HG03064 (cell line): ENCODE measurements at regions not wholly inside any gene's neighbourhood (a gene's known extent, or its start where the extent isn't known, plus 50 kb on each side); places are given as distances from the start of the nearest gene placed in this dataset.
"Not testable (repeated sequence)": the region's sequence is repeated elsewhere in the genome, so short reads cannot be mapped to it uniquely, and the experiment has no call there.

ENCODE experiments used
- ATAC-seq: cut with Tn5 transposase; IDR thresholded peaks from one replicate; pipeline ENCODE4 v1.9.1; 2021; ENCODE audit warnings: low read depth; ENCODE audit not compliant: unreplicated experiment

DNA sequence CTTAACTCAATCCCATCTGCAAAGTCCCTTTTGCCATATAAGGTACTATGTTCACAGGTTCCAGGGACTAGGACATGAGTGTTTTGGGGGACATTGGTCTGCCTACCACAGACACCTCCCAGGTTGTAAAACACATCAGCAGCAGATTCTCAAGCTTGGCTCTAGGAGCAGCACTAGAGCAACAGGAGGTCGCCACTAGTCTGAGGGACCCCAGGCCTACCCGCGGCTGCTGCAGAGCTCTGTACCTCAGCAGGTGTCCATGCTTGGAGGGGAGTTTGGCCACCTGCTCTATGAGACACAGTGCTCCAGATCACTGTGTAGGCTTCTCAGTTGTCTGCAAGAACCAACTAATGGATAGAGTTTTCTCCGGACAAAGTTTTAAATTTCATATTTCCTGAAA is 262.2 kb upstream of the ARRDC3 start:
- no peak for ATAC-seq

DNA sequence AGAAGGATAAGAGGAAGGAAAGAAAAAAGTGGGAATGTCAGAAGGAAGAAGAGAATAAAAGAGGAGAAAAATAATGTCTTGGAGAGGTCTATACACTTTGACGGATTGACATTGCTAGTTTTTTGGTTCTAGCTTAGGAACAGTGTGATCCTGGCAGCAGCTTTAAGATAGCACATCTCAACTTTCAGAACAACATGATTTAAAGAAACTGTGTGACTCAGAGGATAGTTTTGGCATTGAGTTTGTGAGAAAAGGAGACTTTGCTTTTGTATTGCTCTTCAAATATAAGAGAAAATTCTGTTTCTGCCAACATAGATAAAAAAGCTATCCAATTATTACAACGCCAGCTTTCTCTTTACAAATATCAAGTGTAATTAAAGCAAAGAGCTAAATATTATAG is 260.7 kb upstream of the ARRDC3 start:
- ATAC-seq, result no peak

DNA sequence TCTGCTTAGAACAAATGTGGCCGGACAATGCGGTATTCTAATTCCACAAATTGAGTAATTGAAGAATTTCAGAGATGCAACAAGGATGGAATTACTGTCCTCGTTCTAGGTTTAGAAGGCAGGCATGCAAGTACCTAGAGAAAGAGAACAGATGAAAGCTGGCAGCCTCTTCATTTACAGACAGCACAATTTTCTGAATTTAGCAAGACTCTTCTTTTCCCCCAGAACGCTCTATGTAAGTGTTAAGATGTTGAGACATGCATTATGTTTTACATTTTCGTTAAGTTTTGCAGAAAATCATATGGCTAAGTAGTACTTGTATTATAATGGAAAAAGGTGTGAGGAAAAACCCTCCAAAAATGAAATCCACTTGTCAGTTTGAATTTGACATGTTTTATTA is 259.5 kb upstream of the ARRDC3 start:
- no peak for ATAC-seq

DNA sequence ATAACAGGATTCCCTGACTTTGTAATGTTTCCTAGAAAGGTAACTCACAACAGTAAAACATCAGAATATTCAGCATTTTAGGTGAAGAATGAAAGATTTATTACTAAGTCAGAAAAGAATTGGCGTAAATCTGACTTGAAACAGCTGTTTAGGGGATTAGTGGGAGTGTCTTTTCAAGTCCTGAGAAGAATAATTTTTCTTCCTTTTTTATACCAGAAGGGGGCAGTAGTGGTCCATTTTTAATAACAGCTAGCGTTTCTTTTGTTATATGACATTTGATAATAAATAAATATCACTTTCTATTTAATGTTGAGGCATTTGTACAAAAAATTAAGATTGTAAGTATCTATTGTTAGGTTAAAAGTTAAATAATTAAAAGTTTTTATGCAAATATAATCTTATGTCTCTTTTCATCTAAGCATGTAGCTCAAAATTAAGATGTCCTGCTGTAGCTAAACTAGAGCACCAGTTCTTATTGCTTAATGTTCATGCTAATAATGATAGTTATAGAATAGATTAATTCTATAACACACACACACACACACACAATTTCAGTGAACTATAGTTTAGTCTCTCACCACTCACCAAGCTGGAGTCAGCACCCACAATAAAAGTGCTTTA is 258.7 kb upstream of the ARRDC3 start:
- peak; percentile 64 for ATAC-seq

DNA sequence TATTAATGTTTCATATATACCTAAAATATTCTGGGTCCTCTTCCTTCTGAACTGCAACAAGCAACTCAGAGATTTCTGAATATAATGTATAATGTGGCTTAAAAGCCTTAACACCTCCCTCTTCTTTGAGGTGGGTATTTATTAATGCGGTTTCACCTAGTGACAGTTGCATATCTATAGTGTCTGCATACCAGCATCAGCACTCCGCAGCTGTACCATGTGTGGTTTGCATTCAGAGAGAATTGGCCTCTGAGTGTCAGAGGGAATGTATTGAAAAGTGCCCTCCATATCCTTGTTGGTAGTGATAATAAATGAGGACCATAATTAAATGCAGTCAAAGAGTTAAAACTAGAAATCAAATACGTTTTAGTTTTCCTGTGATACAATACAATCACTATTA is 256.6 kb upstream of the ARRDC3 start:
- no peak for ATAC-seq

DNA sequence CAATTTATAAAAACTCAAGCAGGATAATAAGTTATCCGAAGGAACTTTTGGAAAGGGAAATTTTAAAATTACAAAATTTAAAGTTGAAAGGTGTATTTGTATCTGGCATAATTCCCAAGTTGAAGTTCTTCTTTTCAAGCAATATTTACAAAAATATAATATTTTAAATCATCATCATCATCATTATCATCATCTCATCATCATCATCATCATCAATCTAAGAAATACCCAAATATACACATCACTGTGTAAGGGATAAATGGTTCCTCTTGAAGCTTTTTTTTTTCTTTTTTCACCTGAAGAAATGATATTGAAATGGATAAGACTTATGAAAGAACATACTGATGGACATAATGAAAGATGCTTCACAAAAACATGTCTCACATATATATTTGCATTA is 254.9 kb upstream of the ARRDC3 start:
- no peak for ATAC-seq

DNA sequence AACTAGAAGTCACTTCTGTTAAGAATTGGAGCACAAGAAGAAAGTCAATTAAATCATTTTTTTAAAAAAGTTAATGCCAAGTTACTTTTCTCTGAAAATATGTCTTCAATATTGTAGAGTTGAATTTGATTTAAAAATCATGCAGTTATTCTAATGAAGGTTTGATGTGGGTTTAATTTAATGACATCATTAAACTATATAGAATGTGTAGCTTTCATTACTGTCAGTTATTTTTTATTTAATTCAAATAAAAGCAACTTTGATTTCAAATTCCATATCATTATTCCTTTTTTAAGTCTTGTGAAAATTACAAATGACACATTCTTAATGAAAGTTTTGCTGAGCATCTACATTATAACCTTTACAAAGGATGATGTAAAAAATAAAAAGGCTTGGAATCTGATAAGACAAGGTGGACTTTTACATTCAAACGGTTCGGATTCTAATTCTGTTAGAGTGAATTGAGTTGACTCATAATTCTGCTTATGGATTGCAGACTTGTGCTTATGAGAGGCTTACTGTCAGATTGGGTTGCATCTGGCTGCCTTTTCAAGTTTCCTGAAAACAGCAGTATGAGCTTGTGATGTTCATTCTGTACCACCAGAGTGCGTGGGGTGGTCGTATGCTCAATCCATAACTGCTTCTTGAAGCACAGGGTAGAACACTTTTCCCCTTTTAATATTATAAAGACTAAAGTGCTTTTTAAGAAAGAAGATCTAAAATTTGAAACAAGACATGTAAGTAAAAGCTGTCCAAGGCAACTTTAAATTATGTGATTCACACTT is 253.0 kb upstream of the ARRDC3 start:
- no peak for ATAC-seq

DNA sequence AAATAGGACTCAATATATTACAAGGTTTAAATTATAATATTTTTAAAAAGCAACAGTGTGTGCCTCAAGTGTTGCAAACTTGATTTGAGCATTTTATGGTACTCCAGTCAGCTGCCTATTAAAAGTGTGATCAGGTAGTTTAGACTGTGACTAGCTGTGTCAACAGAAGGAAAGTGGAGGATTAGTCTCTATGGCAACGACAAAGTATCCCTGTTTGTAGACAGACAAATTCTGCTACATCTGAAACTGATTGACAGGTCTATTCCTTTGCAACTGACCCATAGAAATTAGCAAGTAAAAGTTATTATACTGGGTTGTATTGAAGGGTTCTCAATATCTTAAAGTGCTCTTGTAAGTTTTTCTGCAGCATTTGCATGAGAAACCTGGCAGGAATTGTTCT is 249.8 kb upstream of the ARRDC3 start:
- ATAC-seq, result no peak

DNA sequence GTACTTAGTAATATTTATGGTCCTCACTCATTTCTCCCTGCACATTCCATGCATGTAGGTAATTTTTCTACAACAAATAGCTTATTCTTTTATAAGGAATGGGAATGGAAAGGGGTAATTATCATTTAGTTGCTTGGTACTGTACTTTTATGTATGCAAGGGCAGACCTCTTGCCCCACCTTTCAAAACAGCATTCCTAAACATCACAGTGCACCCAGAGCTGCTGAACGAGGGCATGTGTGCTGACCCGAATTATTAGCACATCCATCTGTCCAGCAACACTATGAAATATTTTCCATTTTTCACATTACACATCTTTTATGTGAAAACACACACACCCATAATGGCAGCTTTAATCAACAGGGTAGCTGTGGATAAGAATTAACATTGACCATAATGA is 228.6 kb upstream of the ARRDC3 start:
- ATAC-seq, result no peak

DNA sequence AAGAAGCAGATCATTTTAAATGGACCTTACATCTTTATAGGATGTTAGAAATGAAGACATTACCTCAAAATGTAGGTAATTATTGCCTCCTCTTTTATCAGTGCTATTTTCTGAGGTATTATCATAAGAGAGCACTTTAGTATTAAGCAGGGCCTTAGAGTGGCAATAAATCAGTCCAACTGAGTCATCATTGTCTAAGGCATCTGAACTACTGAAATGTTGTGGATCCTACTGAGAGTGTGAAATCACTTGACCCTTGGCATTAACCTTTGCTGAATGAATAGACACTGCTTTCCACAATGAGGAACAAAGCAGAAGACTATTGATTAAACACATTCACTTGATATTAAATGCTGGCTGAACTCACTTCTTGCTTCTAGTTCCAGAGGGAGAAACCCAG is 224.6 kb upstream of the ARRDC3 start:
- no peak for ATAC-seq

DNA sequence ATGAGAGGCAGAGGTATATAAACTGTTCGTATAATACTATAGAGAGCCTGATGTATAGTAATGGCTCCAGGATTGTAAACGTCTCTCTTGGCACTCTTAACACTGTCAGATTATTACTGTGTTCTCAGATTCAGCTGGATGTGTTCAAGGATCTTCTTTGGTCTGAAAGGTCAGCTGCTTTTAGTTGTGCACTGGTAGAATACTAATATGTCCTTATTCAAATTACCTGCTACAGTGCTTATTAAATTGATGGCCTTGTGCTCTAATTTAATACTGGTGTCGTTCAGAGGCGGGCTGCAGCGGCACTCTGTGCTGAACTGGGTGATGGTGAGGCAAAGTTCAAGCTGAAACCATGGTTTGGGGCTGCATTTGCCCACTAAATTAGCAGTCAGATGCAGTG is 216.7 kb upstream of the ARRDC3 start:
- no peak for ATAC-seq

DNA sequence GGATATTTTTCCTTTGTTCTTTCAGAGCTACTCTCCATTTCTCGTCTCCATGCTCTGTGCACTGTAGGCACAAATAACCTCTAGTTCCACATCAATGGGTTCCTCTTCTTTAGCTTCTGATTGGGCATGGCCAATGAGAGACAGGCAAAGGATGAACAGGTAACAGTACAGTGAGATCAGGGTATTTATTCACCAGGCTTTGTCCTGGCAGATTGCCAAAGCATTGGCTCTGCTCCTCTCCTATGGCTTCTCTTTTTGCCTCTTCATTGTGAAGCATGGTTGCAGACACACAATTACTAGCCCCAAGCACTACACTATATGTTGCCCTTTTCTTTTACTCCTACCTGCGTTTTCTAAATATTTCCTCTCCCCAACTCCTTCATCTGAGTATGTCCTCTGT is 215.1 kb upstream of the ARRDC3 start:
- no peak for ATAC-seq

DNA sequence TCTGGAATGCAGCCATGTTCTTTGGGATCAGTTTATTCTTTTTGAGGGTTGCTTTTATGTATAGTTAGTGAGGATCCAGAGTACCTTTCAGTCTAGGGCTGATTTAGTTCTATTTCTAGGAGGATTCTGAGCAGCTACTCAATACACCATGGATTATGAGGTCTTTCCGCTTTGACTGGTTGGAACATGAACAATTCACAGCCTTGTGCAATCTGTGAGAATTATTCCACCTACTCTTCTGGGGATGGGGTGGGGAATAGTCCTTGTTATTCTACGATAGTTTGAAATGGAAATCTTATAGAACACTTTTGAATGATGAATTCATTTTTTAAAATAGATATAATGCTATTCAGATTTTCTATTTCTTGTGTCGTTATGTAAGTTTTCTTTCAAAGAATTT is 212.3 kb upstream of the ARRDC3 start:
- ATAC-seq, result no peak

DNA sequence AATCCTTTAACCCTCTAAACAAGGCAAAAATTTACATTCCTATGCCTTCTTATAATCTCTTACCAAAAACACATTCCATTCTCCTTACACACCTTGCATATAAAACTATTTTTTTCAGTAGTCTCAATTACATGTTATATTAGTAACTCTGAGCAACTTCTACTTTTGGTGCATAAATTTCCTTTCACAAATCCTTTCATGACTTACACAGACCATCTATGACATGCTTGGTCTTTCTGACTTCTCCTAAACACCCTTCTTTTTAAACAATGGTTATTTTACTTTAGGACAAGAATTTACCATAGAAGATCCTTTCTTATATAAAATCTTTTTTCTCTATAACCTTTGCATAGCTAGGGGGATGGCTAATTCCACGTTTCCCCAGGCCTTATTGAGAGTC is 208.0 kb upstream of the ARRDC3 start:
- no peak for ATAC-seq

DNA sequence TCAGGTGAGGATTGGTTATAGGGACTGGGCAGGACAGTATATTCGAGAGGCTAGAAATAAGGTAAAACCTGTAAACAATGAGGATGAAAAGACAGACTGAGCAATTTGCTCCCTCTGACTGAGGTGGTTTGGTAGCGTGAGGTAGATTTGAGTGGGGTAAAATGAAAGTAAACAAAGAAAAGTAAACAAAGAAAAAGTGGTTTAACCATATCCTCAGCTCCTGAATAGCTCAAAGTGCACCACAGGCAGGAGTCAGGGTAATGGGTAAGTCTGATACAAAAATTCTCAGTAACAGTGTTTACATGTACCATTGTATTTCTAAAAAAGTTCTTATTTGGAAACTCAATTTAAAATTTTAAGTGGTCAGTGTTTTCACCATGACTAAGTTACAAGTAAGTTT is 203.1 kb upstream of the ARRDC3 start:
- no peak for ATAC-seq

DNA sequence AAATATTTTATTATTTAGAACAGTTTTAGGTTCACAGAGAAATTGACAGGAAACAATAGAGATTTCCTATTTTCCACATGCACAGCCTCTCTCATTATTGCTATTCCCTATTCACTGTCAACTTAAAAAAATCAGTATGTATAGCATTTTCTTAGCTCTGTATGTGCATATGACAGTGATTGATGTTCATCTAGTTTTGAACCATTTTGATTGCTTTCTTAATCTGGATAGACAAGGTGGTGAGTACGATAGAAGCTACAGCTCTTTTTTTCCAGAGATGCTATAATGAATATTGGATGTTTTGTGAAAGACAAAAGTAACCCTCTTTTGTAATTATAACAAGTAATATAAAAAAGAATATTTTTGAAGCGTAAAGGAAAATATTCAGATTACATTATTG is 201.2 kb upstream of the ARRDC3 start:
- ATAC-seq, result no peak

DNA sequence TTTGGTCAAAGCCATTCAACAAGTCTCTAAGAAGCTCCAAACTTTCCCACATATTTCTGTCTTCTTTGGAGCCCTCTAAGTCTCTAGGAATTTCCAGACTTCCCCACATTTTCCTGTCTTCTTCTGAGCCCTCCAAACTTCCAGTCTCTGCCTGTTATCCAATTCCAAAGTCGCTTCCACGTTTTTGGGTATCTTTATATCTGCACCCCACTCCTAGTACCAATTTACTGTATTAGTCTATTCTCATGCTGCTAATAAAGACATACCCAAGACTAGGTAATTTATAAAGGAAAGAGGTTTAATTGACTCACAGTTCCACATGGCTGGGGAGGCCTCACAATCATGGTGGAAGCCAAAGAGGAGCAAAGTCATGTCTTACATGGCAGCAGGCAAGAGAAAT is 182.9 kb upstream of the ARRDC3 start:
- not testable (repeated sequence) for ATAC-seq

DNA sequence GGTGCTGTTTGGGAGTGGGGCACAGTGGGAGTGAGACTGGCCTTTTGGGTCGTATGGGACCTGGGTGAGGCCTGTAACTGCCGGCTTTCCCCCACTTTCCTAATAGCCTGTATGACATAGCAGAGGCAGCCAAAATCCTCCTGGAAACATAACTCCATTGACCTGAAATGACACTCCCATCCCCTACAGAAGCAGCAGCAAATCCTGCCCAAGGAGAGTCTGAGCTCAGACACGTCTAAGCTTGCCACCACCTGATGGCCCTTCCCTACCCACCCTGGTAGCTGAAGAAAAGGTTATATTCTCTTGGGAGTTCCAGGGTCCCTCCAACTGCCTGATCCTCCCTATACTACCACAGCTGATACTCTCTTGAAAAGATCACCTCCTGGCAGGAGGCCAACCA is 179.8 kb upstream of the ARRDC3 start:
- ATAC-seq, result no peak

DNA sequence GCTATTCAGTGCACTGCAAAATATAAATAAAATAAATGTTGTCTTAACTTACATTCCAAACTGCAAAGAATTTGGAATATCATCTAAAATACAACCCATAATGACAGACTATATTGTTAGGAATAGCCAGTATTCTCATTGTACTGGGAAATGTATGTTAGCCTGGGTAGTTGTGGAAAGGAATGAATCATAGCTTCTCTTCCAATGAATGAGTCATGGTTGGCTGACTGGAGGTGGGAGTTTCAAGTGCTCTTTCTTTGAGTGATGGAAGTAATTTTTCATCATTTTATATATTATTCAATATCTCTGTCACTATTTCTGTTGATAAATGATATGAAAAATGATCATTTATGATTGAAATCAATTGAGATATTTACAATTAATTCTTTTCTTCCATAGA is 158.6 kb upstream of the ARRDC3 start:
- no peak for ATAC-seq

DNA sequence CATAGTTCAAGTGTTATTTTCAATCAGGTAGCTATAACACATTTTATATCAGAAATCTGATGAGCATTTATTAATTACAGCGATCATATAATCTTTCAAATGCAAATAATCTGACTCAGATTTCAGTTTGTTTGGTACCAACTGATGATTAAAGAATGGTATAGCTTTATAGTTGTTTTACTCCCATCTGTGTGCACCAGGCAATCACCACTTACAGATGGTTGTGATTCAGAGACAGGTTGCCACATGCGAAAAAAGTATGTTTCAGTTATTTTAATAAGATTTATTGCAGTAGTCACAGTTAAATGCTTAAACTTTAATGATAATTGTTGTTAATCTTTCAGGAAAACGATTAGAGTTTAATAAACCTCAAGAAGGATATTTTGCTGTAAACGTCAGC is 155.1 kb upstream of the ARRDC3 start:
- ATAC-seq, result no peak

DNA sequence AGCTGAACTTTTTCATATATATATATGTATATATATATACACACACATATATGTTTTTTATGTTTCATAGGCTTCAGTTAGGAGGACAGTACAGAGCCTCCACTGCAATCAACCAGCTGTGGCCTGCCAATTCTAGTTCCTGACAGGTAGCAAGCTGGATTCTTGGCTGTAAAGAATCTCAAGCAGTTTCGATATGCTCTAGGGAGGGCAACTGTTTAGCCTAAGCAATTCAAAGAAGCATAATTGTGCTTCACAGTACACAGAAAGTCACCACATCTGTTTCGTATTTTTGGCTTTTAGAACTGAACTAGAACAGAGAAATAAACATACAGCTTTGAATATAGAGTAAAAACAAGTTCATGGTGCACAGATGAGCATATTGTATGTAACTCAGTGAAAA is 152.4 kb upstream of the ARRDC3 start:
- no peak for ATAC-seq

DNA sequence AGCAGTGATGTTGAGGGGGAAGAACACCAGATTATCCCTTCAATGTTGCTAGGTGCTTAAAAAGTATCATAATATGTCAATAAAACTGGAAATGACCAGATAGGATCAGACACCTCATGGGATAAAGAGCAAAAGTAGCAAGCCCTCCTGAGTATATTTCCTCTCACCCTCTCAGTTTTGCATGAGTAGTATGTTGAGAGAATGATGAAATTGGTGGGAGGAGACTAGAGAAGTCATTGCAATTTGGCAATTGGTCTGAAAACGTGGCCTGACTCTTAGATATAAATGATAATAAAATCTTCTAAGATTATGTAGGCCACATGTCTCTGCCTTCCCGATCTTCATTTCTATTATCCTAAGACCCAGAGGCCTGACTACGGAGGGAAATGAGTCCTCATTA is 151.2 kb upstream of the ARRDC3 start:
- no peak for ATAC-seq

DNA sequence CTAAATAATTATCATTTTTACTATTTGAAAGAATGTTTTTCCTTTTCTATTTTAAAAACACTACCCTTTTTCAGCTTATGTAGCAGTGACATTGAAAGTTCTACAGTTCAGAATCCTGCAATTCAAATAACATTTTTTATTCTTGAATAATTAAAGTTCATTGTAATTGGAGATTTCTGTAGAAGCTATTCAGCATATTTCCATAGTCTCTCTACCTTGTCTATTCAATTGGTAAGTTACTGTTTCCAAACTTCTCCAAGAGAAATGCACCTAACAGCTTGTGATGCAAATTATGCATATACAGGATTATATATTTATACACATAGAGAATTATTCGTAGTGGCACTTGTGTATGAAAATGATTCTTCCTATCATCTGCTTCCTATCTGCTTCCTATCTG is 149.7 kb upstream of the ARRDC3 start:
- ATAC-seq, result no peak
